ENCODE measurements at regions not wholly inside any gene's neighbourhood (a gene's known extent, or its start where the extent isn't known, plus 50 kb on each side); places are given as distances from the start of the nearest gene placed in this dataset.

DNA sequence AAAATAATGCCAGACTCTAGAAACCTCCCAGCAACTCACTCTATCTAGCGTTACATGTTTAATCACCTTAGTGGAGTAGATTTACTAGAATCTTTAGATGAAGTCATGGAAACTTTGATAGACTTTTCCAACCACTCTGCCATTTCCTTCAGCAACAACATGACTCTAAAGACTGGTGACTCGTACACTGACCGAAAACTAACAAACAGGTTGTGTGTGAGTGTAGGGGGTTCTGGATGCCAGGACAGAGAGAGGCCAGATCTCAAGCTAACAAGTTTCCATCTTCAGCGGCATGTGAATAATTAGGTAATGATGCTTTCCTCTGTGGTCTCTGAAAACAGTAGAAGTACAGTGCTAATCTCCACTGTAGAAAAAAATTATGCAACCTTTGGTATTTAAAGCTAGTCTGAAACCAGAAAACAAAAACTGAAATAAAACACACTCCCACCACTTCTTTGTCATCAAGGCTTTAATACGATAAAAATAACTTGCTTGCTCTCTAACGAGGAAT is 286.4 kb downstream of the PRDM5 start:
- TF ChIP-seq EP300 (IDR thresholded peaks at IDR 0.05), result no peak
- TF ChIP-seq, protein P1, sequence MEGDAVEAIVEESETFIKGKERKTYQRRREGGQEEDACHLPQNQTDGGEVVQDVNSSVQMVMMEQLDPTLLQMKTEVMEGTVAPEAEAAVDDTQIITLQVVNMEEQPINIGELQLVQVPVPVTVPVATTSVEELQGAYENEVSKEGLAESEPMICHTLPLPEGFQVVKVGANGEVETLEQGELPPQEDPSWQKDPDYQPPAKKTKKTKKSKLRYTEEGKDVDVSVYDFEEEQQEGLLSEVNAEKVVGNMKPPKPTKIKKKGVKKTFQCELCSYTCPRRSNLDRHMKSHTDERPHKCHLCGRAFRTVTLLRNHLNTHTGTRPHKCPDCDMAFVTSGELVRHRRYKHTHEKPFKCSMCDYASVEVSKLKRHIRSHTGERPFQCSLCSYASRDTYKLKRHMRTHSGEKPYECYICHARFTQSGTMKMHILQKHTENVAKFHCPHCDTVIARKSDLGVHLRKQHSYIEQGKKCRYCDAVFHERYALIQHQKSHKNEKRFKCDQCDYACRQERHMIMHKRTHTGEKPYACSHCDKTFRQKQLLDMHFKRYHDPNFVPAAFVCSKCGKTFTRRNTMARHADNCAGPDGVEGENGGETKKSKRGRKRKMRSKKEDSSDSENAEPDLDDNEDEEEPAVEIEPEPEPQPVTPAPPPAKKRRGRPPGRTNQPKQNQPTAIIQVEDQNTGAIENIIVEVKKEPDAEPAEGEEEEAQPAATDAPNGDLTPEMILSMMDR (IDR thresholded peaks at IDR 0.05), result no peak
- no peak for TF ChIP-seq POLR2A (IDR thresholded peaks at IDR 0.05)
- H3K4me3 ChIP-seq, result no peak overlapping the region
- no peak overlapping the region for H3K27ac ChIP-seq
- WGBS, 2 donors, result 65 to 71% methylated on average over 6 of the region's 6 CpGs
- no peaks in the 10 kb centered on the region for H3K4me1 ChIP-seq
- DNase-seq (ENCODE audit: low spot score in 2 of 2), result no peak
- no peaks in the 10 kb centered on the region for H3K27me3 ChIP-seq
- H3K36me3 ChIP-seq, result no peaks in the 10 kb centered on the region
- no peaks in the 10 kb centered on the region for H3K9me3 ChIP-seq

DNA sequence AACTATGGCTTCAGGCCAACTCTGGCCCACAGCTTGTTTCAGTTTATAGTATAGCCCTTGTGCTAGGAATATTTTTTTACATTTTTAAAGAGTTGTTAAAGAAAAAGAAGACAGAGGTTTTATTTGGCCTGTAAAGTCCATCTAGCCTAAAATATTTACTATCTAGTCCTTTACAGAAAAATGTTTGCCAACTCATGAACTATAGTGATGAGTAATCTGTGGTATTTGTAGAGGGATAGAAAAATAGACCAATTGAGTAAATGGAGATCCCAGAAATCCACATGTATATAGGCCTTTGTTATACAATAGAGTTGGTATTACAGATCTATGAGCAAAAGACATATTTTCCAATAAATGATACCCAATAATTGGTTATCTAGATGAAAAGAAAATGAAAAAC is 288.7 kb downstream of the PRDM5 start:
- no peaks in the 10 kb centered on the region for H3K4me1 ChIP-seq
- DNase-seq (ENCODE audit: low spot score in 2 of 2), result no peak
- TF ChIP-seq POLR2A (IDR thresholded peaks at IDR 0.05), result no peak
- no peak for TF ChIP-seq EP300 (IDR thresholded peaks at IDR 0.05)
- TF ChIP-seq, protein P1 (IDR thresholded peaks at IDR 0.05), result no peak

DNA sequence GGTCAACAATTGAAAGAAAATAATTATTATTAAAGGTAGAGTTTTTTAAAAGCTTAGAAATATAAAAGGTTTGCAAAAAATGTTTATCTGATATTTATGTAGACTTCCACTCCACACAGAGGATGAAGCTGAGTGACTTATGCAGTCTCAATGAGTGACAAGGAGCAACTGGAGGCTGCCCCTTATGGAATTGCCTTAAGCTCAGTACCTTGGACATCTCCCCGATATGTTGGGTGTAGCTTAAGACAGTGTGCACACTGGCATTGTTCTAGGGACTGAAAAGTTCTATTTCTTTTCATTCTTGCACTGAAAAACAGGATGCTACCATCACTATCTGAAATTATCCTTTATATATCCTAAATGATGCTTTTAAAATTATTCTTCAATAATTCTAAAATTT is 292.1 kb downstream of the PRDM5 start:
- H3K4me3 ChIP-seq, result no peak overlapping the region
- H3K36me3 ChIP-seq, result no peaks in the 10 kb centered on the region
- H3K4me1 ChIP-seq, result no peaks in the 10 kb centered on the region
- no peaks in the 10 kb centered on the region for H3K27me3 ChIP-seq
- no peak for DNase-seq (ENCODE audit: low spot score in 2 of 2)
- TF ChIP-seq POLR2A (IDR thresholded peaks at IDR 0.05) (no peak), EP300 (IDR thresholded peaks at IDR 0.05) (no peak)
- TF ChIP-seq, protein P1 (IDR thresholded peaks at IDR 0.05), result no peak
- no peak overlapping the region for H3K27ac ChIP-seq
- H3K9me3 ChIP-seq, result peaks cover 0 to 12% (median 0%) of the 10 kb centered on the region in 4 donors
- 78 to 97% methylated on average over 1 of the region's 1 CpG for WGBS, 2 donors

More for the DNA sequence above, 288.7 kb downstream of the PRDM5 start:
- H3K27ac ChIP-seq, result no peak overlapping the region
- H3K27me3 ChIP-seq, result no peaks in the 10 kb centered on the region
- no peak overlapping the region for H3K4me3 ChIP-seq
- peaks cover 0 to 2% (median 0%) of the 10 kb centered on the region in 4 donors for H3K9me3 ChIP-seq
- H3K36me3 ChIP-seq, result no peaks in the 10 kb centered on the region

DNA sequence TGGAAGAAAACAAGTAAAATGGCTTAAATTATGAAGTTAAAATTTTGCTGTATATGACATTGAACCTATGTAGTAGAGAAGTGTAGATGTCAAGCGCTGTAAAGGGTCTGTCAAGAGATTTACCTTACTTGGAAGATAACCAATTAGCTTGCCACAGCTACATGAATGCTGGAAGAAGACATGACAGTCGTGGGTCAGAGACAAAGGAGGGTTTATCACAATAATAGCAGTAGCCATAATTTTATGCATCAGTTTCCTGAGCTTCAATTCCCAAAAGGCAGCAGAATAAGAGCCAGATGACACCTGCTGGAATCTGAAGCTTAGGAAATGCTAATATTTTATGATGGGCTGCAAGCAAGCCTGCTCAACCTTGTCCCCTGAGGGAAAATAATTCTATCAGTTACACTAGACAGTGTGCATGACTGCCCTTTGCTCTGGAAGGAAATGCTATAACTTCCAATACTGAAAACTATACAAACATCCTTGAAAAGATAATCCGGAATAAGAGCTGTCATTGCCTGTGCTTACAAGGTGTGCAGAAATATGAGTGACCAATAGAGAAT is 292.9 kb downstream of the PRDM5 start:
- H3K27ac ChIP-seq, result no peak overlapping the region
- no peak overlapping the region for H3K4me3 ChIP-seq
- H3K4me1 ChIP-seq, result no peaks in the 10 kb centered on the region
- no peak for TF ChIP-seq EP300 (IDR thresholded peaks at IDR 0.05)
- TF ChIP-seq, protein P1 (IDR thresholded peaks at IDR 0.05), result no peak
- TF ChIP-seq POLR2A (IDR thresholded peaks at IDR 0.05), result no peak
- no peaks in the 10 kb centered on the region for H3K27me3 ChIP-seq
- DNase-seq (ENCODE audit: low spot score in 2 of 2), result no peak
- H3K36me3 ChIP-seq, result no peaks in the 10 kb centered on the region
- 64% methylated on average over 3 of the region's 3 CpGs for WGBS, 2 donors
- H3K9me3 ChIP-seq, result peaks cover 0 to 12% (median 0%) of the 10 kb centered on the region in 4 donors

DNA sequence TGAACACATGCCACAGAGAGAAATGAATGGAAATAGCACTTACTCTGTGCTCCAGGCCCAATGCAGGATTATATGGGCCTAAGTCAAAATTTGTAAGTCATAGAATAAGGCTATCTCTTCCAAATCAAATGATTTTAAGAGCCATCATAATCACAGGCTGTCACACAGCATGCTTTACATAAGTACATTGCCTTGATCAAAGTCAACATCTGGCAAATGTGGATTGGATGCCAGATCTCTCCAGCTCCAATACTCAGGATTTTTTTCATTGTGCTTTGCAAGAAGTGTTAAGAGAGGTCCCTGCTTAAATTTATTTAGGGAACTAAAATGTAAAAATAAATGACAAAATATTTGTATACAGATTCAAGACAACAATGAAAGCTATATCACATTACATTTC is 299.9 kb downstream of the PRDM5 start:
- no peaks in the 10 kb centered on the region for H3K36me3 ChIP-seq
- TF ChIP-seq POLR2A (IDR thresholded peaks at IDR 0.05), result no peak
- no peak for TF ChIP-seq EP300 (IDR thresholded peaks at IDR 0.05)
- TF ChIP-seq, protein P1 (IDR thresholded peaks at IDR 0.05), result no peak
- no peak for DNase-seq (ENCODE audit: low spot score in 2 of 2)
- H3K9me3 ChIP-seq, result peaks cover 0 to 1% (median 0%) of the 10 kb centered on the region in 4 donors
- no peaks in the 10 kb centered on the region for H3K4me1 ChIP-seq
- no peak overlapping the region for H3K4me3 ChIP-seq
- H3K27ac ChIP-seq, result no peak overlapping the region
- no peaks in the 10 kb centered on the region for H3K27me3 ChIP-seq
